SU-DHL-6 (cell line): ENCODE measurements at regions not wholly inside any gene's neighbourhood (a gene's known extent, or its start where the extent isn't known, plus 50 kb on each side); places are given as distances from the start of the nearest gene placed in this dataset.

Source experiments
- H2AFZ ChIP-seq: fragments of 200-600 bp; sonication (generic); 2 replicates; pipeline ENCODE4 v1.6.1; 2014; ENCODE audit warnings: low read depth, mild to moderate bottlenecking, moderate library complexity, mixed read lengths, antibody characterized with exemption, low read length; ENCODE audit not compliant: severe bottlenecking
- H3F3A ChIP-seq: fragments of 200-600 bp; shearing (Covaris generic); 2 replicates; pipeline ENCODE4 v1.6.0; 2016; ENCODE audit warnings: antibody characterized with exemption, mild to moderate bottlenecking; ENCODE audit not compliant: insufficient read depth
- H3K27ac ChIP-seq: fragments of 200-600 bp; sonication (generic); 2 replicates; pipeline ENCODE4 v1.5.1; 2016; ENCODE audit warnings: low read depth, mild to moderate bottlenecking, low read length, moderate library complexity, mixed read lengths
- H3K27me3 ChIP-seq: fragments of 200-600 bp; sonication (generic), shearing (Covaris generic); 2 replicates; pipeline ENCODE4 v1.6.0; 2014; ENCODE audit warnings: mild to moderate bottlenecking, low read length
- H3K36me3 ChIP-seq: fragments of 200-600 bp; sonication (generic); 2 replicates; pipeline ENCODE4 v1.6.1; 2014; ENCODE audit warnings: mild to moderate bottlenecking, low read length, mixed read lengths
- H3K4me2 ChIP-seq: fragments of 300-600, 200-600 bp; shearing (Covaris generic), sonication (generic); 2 replicates; pipeline ENCODE4 v1.6.0; 2014; ENCODE audit warnings: low read length, low read depth, mild to moderate bottlenecking; ENCODE audit not compliant: poor library complexity, severe bottlenecking
- H3K4me3 ChIP-seq: fragments of 200-600 bp; sonication (generic); 2 replicates; pipeline ENCODE4 v1.5.1; 2014; ENCODE audit warnings: antibody characterized with exemption, low read length, mild to moderate bottlenecking, mixed read lengths; ENCODE audit not compliant: insufficient read depth, poor library complexity, severe bottlenecking
- H3K79me2 ChIP-seq: fragments of 200-600 bp; sonication (generic); 2 replicates; pipeline ENCODE4 v1.6.1; 2014; ENCODE audit warnings: mild to moderate bottlenecking, low read length, moderate library complexity; ENCODE audit not compliant: insufficient read depth
- H3K9ac ChIP-seq: fragments of 200-600 bp; sonication (generic); 2 replicates; pipeline ENCODE4 v1.7.0; 2014; ENCODE audit warnings: mild to moderate bottlenecking, low read length
- H3K9me2 ChIP-seq: fragments of 200-600 bp; sonication (generic); replicated peaks from 2 replicates; pipeline ENCODE4 v1.6.1; 2014; ENCODE audit warnings: low read length; ENCODE audit not compliant: insufficient read depth
- H3K9me3 ChIP-seq: fragments of 200-600 bp; sonication (generic); 2 replicates; pipeline ENCODE4 v1.6.1; 2014; ENCODE audit warnings: low read length, mixed read lengths; ENCODE audit not compliant: insufficient read depth
- H4K20me1 ChIP-seq: fragments of 200-600 bp; sonication (generic); 2 replicates; pipeline ENCODE4 v1.6.1; 2014; ENCODE audit warnings: low read depth, mild to moderate bottlenecking, antibody characterized with exemption, low read length, moderate library complexity, mixed read lengths
- CTCF ChIP-seq: fragments of 200-600 bp; sonication (generic); IDR thresholded peaks from one replicate; pipeline ENCODE4 v1.5.1; 2017; ENCODE audit warnings: antibody characterized with exemption, mild to moderate bottlenecking, low read length, moderate library complexity; ENCODE audit not compliant: insufficient read depth, poor library complexity, severe bottlenecking
- EZH2phosphoT487 ChIP-seq: fragments of 200-600 bp; sonication (generic), shearing (Covaris generic); conservative IDR thresholded peaks from 2 replicates; pipeline ENCODE4 v1.6.1; 2018; ENCODE audit warnings: mild to moderate bottlenecking, antibody characterized with exemption, low read length, moderate library complexity, mixed read lengths

DNA sequence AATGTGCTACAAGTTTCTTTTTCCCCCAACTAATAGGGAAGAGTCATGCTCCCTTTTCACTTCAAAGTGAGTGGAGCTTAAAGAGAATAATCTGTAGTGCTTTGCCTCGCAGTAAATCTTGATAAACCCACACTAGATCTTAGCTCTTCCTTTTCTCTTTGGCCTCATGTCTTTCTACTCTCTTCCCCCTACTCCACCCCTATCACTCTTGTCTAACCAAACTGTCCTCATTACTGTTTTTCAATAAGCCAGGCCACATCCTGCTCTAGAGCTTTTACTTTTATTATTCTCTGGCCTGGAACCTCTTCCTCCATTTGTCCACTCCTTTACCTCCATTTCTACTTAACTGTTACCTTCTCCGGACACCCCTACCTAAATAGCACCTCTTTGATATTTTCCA is 291.0 kb upstream of the SATB1 start:
- Histone ChIP-seq H4K20me1 (no peaks in the 10 kb centered on the region), H3K36me3 (no peaks in the 10 kb centered on the region), H3K27ac (no peak overlapping the region), H3K4me3 (no peak overlapping the region), H3K4me2 (no peak overlapping the region), H3K9ac (no peak overlapping the region), H3F3A (no peaks in the 10 kb centered on the region), H2AFZ (no peak overlapping the region), H3K79me2 (no peaks in the 10 kb centered on the region), H3K9me2 (no peaks in the 10 kb centered on the region), H3K9me3 (no peaks in the 10 kb centered on the region), H3K27me3 (no peaks in the 10 kb centered on the region)
- no peak for TF ChIP-seq CTCF
- TF ChIP-seq EZH2phosphoT487 = no peak

- no peak overlapping the region for H2AFZ ChIP-seq
These were observed 290.1 kb upstream of the SATB1 start for GRCh38 chr3:18715208-18715607.

DNA sequence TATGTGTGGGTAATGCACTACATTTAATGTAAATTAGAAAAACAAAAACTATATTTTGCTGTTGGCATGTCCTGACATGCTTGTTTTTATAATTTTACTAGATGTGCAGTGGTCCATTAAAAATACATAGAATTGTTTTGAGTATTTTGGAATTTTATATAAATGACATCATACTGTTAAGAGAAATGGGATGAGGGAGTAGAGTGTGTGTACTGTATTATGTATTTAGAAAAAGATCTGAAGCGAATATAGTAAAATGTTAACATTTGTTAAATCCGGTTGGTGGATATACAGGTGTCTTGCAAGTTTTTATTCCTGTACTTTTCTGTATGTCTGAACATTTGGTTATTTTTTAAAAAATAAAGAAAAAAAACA is 288.4 kb upstream of the SATB1 start:
- Histone ChIP-seq H2AFZ (no peak overlapping the region), H3K9ac (no peak overlapping the region), H3K9me2 (no peaks in the 10 kb centered on the region), H3K4me3 (no peak overlapping the region), H4K20me1 (no peaks in the 10 kb centered on the region), H3F3A (no peaks in the 10 kb centered on the region), H3K9me3 (no peaks in the 10 kb centered on the region), H3K27me3 (no peaks in the 10 kb centered on the region), H3K79me2 (no peaks in the 10 kb centered on the region), H3K36me3 (no peaks in the 10 kb centered on the region), H3K27ac (no peak overlapping the region), H3K4me2 (no peak overlapping the region)
- TF ChIP-seq EZH2phosphoT487 (no peak), CTCF (no peak)

More at GRCh38 chr3:18715208-18715607, 290.1 kb upstream of the SATB1 start:
- no peaks in the 10 kb centered on the region for H4K20me1 ChIP-seq
- H3K27ac ChIP-seq = no peak overlapping the region
- no peaks in the 10 kb centered on the region for H3K36me3 ChIP-seq
- H3F3A ChIP-seq = no peaks in the 10 kb centered on the region
- no peaks in the 10 kb centered on the region for H3K9me2 ChIP-seq
- TF ChIP-seq CTCF = no peak
- no peak for TF ChIP-seq EZH2phosphoT487
- no peaks in the 10 kb centered on the region for H3K27me3 ChIP-seq
- no peak overlapping the region for H3K4me3 ChIP-seq
- H3K9me3 ChIP-seq = no peaks in the 10 kb centered on the region
- H3K79me2 ChIP-seq = no peaks in the 10 kb centered on the region
- no peak overlapping the region for H3K4me2 ChIP-seq
- H3K9ac ChIP-seq = no peak overlapping the region
